ENCODE measurements at regions not wholly inside any gene's neighbourhood (a gene's known extent, or its start where the extent isn't known, plus 50 kb on each side); places are given as distances from the start of the nearest gene placed in this dataset.

- no peak for DNase-seq
Observed at GRCh38 chr9:1269533-1270315, 219.6 kb downstream of the DMRT2 start.

- no peak for DNase-seq
Observed at GRCh38 chr9:1271367-1271766, 221.2 kb downstream of the DMRT2 start.

- no peak for DNase-seq
Observed at GRCh38 chr9:1271786-1272185, 221.6 kb downstream of the DMRT2 start.

- DNase-seq: no peak
Observed at GRCh38 chr9:1272488-1272887, 222.3 kb downstream of the DMRT2 start.

- DNase-seq: no peak
Observed at GRCh38 chr9:1273859-1274258, 223.7 kb downstream of the DMRT2 start.

GRCh38 chr9:1274334-1274733 lies 224.2 kb downstream of the DMRT2 start:
- no peak for DNase-seq

- DNase-seq: no peak
Observed at GRCh38 chr9:1276474-1276873, 226.3 kb downstream of the DMRT2 start.

- no peak for DNase-seq
Observed at GRCh38 chr9:1284727-1285126, 234.6 kb downstream of the DMRT2 start.

GRCh38 chr9:1285526-1285925 lies 235.4 kb downstream of the DMRT2 start:
- no peak for DNase-seq

GRCh38 chr9:1292384-1292783 lies 242.2 kb downstream of the DMRT2 start:
- DNase-seq: no peak

- no peak for DNase-seq
Observed at GRCh38 chr9:1294641-1295258, 244.6 kb downstream of the DMRT2 start.

GRCh38 chr9:1296331-1296730 lies 246.2 kb downstream of the DMRT2 start:
- DNase-seq: no peak

GRCh38 chr9:1298046-1298445 lies 247.9 kb downstream of the DMRT2 start:
- DNase-seq: no peak

GRCh38 chr9:1300941-1301340 lies 250.8 kb downstream of the DMRT2 start:
- no peak for DNase-seq

- no peak for DNase-seq
Observed at GRCh38 chr9:1303932-1304331, 253.8 kb downstream of the DMRT2 start.

- DNase-seq: no peak
Observed at GRCh38 chr9:1311462-1312042, 261.4 kb downstream of the DMRT2 start.

- no peak for DNase-seq
Observed at GRCh38 chr9:1319436-1319835, 269.3 kb downstream of the DMRT2 start.

GRCh38 chr9:1320051-1320557 lies 269.9 kb downstream of the DMRT2 start:
- no peak for DNase-seq

- no peak for DNase-seq
Observed at GRCh38 chr9:1320607-1321195, 270.5 kb downstream of the DMRT2 start.

GRCh38 chr9:1327467-1327866 lies 277.3 kb downstream of the DMRT2 start:
- DNase-seq: no peak

- no peak for DNase-seq
Observed at GRCh38 chr9:1328341-1328740, 278.2 kb downstream of the DMRT2 start.

- no peak for DNase-seq
Observed at GRCh38 chr9:1331546-1332038, 281.4 kb downstream of the DMRT2 start.

GRCh38 chr9:1332156-1332555 lies 282.0 kb downstream of the DMRT2 start:
- no peak for DNase-seq

- DNase-seq: no peak
Observed at GRCh38 chr9:1335174-1335573, 285.0 kb downstream of the DMRT2 start.

Measured in DMS79 treated with DMSO at 0.1 percent for 48 hours (cell line).